ENCODE measurements at regions not wholly inside any gene's neighbourhood (a gene's known extent, or its start where the extent isn't known, plus 50 kb on each side); places are given as distances from the start of the nearest gene placed in this dataset.

DNA sequence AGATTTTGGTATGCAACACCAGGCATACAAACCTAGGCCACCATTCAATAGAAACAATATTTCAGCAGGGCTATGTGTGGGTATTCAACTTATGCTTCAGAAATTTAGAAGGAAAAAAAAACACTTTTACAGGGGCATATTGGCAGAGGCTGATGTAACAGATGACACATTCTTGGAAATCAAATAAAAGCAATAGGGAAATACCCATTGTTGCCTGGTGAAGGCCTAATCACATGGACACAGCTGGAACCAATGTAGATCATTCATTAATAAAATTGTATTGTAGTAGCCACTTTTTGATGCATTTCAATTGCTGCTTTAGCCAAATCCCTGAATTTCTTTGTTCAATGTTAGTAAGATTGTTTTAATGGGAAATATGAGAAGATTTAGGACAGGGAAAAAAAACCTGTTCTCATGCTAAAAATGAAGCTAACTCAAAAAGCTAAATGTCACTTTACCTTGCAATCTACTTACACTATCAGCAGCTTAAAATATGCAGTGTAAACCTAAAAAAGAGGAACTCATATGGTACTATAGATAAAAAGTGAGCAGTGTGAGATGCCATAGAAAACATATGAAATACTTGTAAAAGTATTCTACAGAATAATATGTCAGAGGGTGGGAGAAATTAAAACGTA lies 289.4 kb downstream of the ZEB2 start (continued):
- TF ChIP-seq ZNF280B (CRISPR knock-in tag; IDR thresholded peaks at IDR 0.05), result no peak
- peak; percentile 63 for TF ChIP-seq MTA2 (IDR thresholded peaks at IDR 0.05; ENCODE audit: low read depth)
- TF ChIP-seq ZBTB5 (IDR thresholded peaks at IDR 0.05), result no peak
- TF ChIP-seq TAF7 (tag; IDR thresholded peaks at IDR 0.05), result no peak
- no peak for TF ChIP-seq YBX1 (IDR thresholded peaks at IDR 0.05)
- TF ChIP-seq RBM15 (IDR thresholded peaks at IDR 0.05; ENCODE audit: insufficient read depth, low read length), result no peak
- no peak for TF ChIP-seq EGR1 (conservative IDR thresholded peaks at IDR 0.05)
- TF ChIP-seq, protein P1, sequence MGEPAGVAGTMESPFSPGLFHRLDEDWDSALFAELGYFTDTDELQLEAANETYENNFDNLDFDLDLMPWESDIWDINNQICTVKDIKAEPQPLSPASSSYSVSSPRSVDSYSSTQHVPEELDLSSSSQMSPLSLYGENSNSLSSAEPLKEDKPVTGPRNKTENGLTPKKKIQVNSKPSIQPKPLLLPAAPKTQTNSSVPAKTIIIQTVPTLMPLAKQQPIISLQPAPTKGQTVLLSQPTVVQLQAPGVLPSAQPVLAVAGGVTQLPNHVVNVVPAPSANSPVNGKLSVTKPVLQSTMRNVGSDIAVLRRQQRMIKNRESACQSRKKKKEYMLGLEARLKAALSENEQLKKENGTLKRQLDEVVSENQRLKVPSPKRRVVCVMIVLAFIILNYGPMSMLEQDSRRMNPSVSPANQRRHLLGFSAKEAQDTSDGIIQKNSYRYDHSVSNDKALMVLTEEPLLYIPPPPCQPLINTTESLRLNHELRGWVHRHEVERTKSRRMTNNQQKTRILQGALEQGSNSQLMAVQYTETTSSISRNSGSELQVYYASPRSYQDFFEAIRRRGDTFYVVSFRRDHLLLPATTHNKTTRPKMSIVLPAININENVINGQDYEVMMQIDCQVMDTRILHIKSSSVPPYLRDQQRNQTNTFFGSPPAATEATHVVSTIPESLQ (CRISPR knock-in tag; IDR thresholded peaks at IDR 0.05), result no peak
- TF ChIP-seq PTBP1 (IDR thresholded peaks at IDR 0.05; ENCODE audit: low read depth, low read length), result no peak
- peak; percentile 50; the same call in 1 of the 2 replicates for TF ChIP-seq ATF7 (IDR thresholded peaks at IDR 0.05)
- 0 out of 2 replicates have a peak, but pooled peaks have one; percentile 8 for TF ChIP-seq FOXM1 (IDR thresholded peaks at IDR 0.05; ENCODE audit: low read depth)
- no peak for TF ChIP-seq FOXM1 (CRISPR knock-in tag; IDR thresholded peaks at IDR 0.05; ENCODE audit: low read depth)
- TF ChIP-seq ZNF224 (CRISPR knock-in tag; IDR thresholded peaks at IDR 0.05), result no peak
- no peak for TF ChIP-seq E2F3 (CRISPR knock-in tag; IDR thresholded peaks at IDR 0.05)
- no peak for TF ChIP-seq ADNP (tag; IDR thresholded peaks at IDR 0.05)
- no peak for TF ChIP-seq BRD4 (IDR thresholded peaks at IDR 0.05)
- TF ChIP-seq, protein P2, sequence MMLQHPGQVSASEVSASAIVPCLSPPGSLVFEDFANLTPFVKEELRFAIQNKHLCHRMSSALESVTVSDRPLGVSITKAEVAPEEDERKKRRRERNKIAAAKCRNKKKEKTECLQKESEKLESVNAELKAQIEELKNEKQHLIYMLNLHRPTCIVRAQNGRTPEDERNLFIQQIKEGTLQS (IDR thresholded peaks at IDR 0.05), result peak; percentile 87
- TF ChIP-seq, protein P2 (CRISPR knock-in tag; conservative IDR thresholded peaks at IDR 0.05), result no peak
- TF ChIP-seq, protein P3, sequence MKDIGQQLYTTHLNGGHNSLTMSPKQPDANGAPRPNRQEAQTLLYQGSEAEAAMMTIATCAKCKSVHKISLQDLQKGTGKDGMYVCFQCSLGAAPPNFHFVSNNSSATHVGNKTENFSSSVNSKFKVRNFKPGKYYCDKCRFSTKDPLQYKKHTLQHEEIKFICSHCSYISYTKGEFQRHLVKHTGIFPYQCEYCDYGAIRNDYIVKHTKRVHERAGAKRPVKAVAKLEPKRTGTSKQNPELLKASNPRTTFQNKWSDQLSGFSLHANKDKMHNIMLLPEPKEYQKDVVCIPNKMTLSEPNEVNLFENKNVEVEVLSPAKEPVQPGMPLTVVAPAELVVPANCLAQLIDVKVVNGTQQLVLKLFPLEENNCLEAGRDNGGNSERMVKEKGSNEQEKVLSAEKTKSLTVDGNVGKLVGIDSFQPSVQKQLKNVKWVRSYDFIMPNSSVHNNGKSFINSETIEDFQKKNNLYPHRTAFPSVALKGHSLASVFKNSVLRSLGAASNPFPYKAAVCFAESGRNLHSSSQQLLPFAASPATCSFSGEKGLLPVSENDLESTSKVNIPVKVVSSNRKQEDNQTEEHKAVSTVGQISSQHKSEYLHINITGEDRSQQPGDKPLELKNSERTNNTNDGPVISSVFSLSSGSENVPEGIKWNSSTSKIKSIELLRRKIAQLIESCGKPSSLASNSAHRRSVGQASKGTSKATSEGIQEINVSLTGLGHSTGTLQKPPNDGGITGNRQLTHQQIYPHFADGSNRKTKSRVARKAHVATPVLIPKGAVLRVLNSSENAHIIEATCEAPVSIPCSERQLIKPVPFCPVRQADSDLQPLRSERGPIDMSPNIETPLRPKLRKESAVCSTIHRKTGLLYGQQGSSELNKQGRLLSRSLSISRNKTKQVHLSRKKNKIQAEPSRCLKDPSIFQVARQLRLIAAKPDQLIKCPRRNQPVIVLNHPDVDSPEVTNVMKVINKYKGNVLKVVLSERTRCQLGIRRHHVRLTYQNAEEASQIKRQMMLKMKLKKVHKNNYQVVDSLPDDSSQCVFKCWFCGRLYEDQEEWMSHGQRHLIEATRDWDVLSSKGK (CRISPR knock-in tag; IDR thresholded peaks at IDR 0.05), result no peak
- no peak for TF ChIP-seq GTF2F1 (IDR thresholded peaks at IDR 0.05; ENCODE audit: low read depth, low read length)
- TF ChIP-seq ZNF431 (CRISPR knock-in tag; IDR thresholded peaks at IDR 0.05), result no peak
